ENCODE measurements at regions not wholly inside any gene's neighbourhood (a gene's known extent, or its start where the extent isn't known, plus 50 kb on each side); places are given as distances from the start of the nearest gene placed in this dataset.

DNA sequence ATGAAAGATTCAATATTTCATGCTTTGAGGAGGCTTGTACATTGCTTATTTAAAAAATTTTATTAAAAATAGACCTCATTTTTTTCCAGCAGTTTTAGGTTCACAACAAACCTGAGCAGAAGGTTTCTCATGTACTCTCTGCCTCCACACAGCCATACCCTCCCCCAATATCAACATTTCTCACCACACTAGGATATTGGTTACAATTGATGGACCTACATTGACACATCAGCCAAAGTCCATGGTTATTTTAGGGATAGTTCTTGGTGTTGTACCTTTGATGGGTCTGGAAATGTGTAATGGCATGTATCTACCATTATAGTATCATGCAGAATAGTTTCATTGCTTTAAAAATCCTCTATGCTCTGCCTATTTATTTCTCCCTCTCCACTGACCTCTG lies 611.0 kb downstream of the KCTD8 start:
- no peak for DNase-seq

DNA sequence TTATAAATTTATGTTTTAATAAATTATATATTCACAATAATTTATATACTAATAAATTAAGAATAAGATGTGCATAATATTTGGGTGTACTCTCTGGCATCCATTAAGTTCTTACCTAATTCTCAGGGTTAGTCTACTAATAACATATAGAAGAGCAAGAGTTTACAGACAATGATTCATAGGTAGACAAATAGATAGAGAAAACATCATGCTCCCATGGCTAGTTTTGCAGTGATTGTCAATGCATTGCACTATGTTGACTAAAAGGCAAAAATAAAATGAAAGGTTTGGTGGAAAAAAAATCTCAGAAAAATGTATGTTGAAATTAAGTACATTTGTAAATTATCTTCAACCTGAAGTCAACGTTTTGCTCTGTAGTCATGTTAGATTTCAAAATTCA lies 606.0 kb downstream of the KCTD8 start:
- DNase-seq = no peak

GRCh38 chr4:43843501-43843900 lies 605.1 kb downstream of the KCTD8 start:
- DNase-seq = no peak

DNA sequence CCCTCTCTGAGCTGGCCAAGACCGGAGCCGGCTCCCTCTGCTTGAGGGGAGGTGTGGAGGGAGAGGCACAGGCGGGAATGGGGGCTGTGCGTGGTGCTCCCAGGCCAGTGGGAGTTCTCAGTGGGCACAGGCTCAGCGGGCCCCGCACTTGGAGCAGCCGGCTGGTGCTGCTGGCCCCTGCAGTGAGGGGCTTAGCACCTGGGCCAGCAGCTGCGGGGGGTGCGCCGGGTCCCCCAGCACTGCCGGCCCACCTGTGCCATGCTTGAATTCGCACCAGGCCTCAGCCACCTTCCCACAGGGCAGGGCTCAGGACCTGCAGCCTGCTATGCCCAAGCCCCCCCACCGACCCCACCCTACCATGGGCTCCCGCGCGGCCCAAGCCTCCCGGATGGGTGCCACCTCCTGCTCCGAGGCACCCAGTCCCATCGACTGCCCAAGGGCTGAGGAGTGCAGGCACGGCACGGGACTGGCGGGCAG lies 602.5 kb downstream of the KCTD8 start:
- DNase-seq = no peak

DNA sequence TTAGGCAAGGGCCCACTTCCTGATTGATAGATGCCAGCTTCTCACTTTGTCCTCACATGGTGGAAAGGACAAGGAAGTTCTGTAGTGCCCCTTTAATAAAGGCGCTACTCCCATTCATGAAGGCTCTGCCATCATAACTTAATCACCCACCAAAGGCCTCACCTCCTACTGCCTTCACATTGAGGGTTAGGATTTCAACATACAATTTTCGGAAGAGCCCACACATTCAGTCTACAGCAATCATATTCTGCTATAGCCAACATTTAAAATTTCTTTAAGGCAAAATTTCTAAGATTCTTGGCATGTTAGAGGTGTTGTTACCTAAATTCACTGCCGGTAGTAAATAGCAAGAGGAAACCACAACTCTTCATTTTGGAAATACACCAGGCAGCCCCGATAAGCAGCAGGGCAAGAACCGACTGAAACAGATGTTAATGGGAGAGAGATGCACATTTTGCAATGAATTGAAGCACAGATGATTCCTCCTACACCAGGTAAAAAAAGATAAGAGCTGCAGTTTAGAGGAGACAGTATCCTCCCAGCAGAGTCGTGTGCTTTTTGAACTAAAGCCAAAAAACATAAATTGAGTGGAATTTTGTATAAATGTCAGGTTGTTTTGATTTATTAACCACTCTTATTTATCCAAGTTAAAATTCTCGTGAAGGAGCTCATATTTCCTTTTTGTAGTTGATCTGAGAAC lies 594.9 kb downstream of the KCTD8 start:
- no peak for DNase-seq

DNA sequence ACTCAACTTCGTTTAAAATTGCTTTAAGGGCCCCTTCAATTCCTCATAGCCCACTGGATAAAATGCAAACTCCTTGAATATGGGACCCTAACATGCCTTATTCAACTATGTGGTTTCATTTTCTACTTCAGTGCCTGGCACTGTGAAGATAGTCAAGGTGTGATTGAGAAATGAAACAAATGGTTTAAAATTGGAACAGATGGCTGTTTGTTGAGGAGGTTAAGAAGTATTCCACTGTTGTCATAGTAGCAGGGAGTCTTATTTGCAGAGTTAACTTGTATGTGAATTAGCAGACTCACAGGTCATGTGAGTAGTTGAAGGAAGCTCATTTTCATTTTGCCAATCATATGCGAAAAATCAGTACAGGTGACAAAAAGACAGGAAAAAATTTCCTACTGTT lies 593.3 kb downstream of the KCTD8 start:
- DNase-seq = no peak

GRCh38 chr4:43864616-43865146 lies 583.9 kb downstream of the KCTD8 start:
- no peak for DNase-seq

GRCh38 chr4:43867908-43868307 lies 580.7 kb downstream of the KCTD8 start:
- no peak for DNase-seq

DNA sequence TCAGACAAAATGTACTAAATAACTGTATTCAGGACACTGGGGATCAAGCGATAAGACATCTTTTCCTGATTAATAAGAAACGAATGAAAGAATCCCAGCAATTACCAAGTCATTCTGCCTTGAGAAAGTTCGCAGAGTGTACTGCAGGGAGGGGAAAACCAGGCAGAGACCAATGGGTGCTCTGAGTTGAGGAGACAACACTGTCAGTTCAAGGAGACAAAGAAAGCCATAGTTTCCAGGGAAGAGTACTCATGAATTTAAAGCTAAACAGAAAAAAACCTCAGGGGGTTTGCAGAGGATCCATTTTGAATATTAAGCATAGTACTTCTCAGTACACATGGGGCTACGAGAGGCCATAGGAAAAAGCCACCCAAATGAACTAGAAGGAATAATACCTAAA lies 573.0 kb downstream of the KCTD8 start:
- no peak for DNase-seq

- no peak for DNase-seq
Measured at GRCh38 chr4:43882470-43882869, 566.1 kb downstream of the KCTD8 start.

GRCh38 chr4:43886196-43886595 lies 562.4 kb downstream of the KCTD8 start:
- DNase-seq = no peak

- no peak for DNase-seq
Measured at GRCh38 chr4:43898836-43899235, 549.8 kb downstream of the KCTD8 start.

- DNase-seq = no peak
Measured at GRCh38 chr4:43903456-43903855, 545.2 kb downstream of the KCTD8 start.

DNA sequence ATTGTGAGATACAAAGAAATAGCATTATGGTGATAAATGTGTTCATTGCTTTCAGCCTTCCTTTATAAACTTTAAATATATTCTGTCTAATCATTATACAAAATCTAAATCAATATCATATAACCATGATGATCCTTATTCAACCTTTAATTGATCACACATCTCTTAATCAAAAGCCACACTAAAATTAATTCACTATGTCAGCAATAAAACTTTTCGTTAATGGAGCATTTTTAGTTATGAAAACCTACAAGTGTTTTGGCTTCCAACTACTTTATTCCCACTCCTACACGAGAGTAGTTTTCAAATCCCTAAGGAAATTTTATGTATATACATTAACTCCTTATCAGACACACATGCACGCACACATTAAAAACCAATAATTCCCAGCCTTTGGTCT lies 530.2 kb downstream of the KCTD8 start:
- no peak for DNase-seq

GRCh38 chr4:43932448-43932847 lies 516.2 kb downstream of the KCTD8 start:
- DNase-seq = no peak

DNA sequence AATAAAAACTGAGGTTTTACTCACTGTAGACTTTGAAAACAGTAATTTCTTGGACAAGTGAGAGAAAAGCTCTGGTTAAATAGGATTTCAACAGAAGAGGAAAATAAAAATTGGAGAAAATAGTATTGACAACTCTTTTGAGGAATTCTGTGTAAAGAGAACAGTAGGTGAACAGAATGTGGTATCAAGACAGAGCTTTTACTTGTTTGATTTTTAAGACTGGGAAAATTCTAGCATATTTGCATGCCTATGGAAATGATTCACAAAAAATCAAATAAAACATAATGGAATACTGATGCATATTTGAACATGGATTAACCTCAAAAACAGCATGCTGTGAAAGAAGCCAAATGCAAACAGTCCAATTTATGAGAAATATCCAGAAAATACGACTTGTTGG lies 504.6 kb downstream of the KCTD8 start:
- DNase-seq = no peak

DNA sequence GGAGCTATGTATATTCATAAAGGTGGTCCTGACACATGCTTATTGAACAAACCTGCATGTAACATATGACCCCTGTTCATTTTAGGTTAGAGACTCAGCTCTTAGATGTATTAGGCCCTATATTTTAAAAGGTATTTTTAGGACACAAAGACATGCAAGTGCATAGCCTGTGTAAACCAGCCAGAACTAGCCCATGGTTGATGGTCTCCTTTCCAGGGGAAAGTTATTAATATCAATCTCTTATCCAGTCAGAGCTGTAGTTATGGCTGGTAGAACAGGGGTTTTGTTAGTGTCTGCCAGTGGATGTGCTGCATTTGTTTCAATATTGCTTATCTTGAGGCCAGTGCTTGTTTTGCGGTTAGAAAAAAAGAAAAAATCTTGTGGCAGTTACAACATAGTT lies 488.6 kb downstream of the KCTD8 start:
- DNase-seq = no peak

GRCh38 chr4:43968011-43968410 lies 480.6 kb downstream of the KCTD8 start:
- DNase-seq = no peak

DNA sequence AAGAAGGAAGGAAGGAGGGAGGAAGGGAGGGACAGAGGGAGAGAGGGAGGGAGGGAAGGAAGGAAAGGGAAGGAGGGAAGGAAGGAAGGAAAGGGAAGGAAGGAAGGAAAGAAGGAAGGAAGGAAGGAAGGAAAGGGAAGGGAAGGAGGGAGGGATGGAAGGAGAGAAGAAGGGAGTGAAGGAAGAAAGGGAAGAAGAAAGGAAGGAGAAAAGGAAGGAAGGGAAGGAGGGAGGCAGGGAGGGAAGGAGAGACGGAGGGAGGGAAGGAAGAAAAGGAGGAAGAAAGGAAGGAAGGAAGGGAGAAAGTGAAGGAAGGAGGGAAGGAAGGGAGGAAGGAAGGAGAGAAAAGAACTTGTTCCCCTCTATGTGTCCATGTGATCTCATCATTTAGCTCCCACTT lies 465.0 kb downstream of the KCTD8 start:
- DNase-seq = no peak

DNA sequence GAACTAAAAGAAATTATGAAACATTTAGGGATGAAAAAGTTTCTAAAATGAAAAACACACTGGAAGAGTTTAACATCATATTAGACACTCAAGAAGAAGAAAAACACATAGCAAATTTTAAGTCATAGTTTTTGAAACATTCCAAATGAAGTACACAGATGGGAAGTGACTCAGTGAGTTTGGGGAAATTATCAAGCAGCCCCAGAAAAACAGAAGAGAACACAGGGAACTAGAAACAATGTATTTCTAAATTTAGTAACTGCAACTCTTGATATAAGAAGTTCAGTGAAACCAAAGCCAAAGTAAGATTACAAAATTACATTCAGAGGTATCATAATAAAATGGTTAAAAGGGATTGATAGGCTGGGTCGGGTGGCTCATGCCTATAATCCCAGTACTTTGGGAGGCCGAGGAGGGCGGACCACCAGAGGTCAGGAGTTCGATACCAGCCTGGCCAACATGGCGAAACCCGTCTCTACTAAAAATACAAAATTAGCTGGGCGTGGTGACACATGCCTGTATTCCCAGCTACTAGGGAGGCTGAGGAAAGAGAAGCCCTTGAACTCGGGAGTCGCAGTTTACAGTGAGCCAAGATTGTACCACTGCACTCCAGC lies 461.2 kb downstream of the KCTD8 start:
- DNase-seq = no peak

DNA sequence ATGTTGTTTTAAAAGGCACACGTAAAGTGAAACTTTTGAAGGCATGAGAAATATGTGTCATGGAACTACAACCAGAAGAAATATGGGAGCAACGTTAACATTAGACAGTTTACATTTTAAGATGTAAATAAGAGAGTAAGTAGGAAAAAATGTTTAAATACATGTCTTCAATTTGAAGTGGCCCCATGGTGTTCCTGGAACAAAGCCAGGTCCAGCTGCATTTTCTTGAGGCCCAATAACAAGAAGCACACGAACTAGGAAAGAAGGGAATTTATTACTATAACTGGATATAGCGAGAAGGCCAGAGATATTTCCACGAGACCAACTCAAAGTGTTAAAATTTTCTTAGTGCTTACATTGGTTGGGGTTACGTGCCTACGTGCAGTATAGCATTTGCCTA lies 458.1 kb downstream of the KCTD8 start:
- no peak for DNase-seq

DNA sequence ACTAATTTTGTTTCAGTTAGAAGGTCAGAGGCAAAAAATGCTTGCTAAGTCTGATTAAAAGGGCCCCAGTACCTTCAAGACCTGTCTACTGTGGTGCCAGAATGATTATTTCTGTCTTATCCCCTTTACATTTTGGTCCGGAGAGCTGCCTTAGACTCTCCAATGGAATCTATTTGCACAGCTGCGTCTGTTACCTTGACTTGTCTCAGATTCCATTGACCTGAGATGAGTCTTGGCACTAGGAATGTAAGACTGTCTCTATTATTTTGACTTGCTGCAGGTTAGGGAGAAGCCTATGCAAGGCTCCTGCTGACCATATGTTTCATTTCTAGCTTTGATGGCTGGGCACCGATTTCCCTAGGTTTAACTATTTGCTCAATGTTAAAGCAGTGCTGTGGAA lies 457.6 kb downstream of the KCTD8 start:
- no peak for DNase-seq

GRCh38 chr4:43992552-43992951 lies 456.1 kb downstream of the KCTD8 start:
- DNase-seq = no peak

- DNase-seq = no peak
Measured at GRCh38 chr4:43993196-43993902, 455.3 kb downstream of the KCTD8 start.

Measured in activated CD4-positive, CD25-positive, alpha-beta regulatory T cell treated with anti-CD3 and anti-CD28 coated beads, Interleukin-2, amount 50 U/mL, for 72 hours (primary cell).